ENCODE measurements at regions not wholly inside any gene's neighbourhood (a gene's known extent, or its start where the extent isn't known, plus 50 kb on each side); places are given as distances from the start of the nearest gene placed in this dataset.
"Not testable (repeated sequence)": the region's sequence is repeated elsewhere in the genome, so short reads cannot be mapped to it uniquely, and the experiment has no call there.

- no peak for DNase-seq (ENCODE audit: low read depth in 2 of 2)
Observed at GRCh38 chr12:46982629-46983392, 96.6 kb upstream of the PCED1B start.

GRCh38 chr12:46983393-46983793, 96.0 kb upstream of the PCED1B start:
- DNase-seq (ENCODE audit: low read depth in 2 of 2), result no peak

GRCh38 chr12:46983959-46984841, 95.2 kb upstream of the PCED1B start:
- DNase-seq (ENCODE audit: low read depth in 2 of 2), result peak; percentile 46 to 70

- DNase-seq (ENCODE audit: low read depth in 2 of 2), result no peak
Observed at GRCh38 chr12:46985816-46986215, 93.6 kb upstream of the PCED1B start.

- DNase-seq (ENCODE audit: low read depth in 2 of 2), result not testable (repeated sequence)
Observed at GRCh38 chr12:46988122-46988521, 91.3 kb upstream of the PCED1B start.

- no peak for DNase-seq (ENCODE audit: low read depth in 2 of 2)
Observed at GRCh38 chr12:46990211-46990610, 89.2 kb upstream of the PCED1B start.

GRCh38 chr12:46992051-46992450, 87.4 kb upstream of the PCED1B start:
- DNase-seq (ENCODE audit: low read depth in 2 of 2), result not testable (repeated sequence)

- DNase-seq (ENCODE audit: low read depth in 2 of 2), result no peak
Observed at GRCh38 chr12:46998811-46999368, 80.5 kb upstream of the PCED1B start.

- DNase-seq (ENCODE audit: low read depth in 2 of 2), result no peak
Observed at GRCh38 chr12:47004634-47005033, 74.8 kb upstream of the PCED1B start.

GRCh38 chr12:47007048-47007447, 72.4 kb upstream of the PCED1B start:
- no peak for DNase-seq (ENCODE audit: low read depth in 2 of 2)

GRCh38 chr12:47012552-47012951, 66.9 kb upstream of the PCED1B start:
- no peak for DNase-seq (ENCODE audit: low read depth in 2 of 2)

GRCh38 chr12:47014474-47014873, 64.9 kb upstream of the PCED1B start:
- DNase-seq (ENCODE audit: low read depth in 2 of 2), result peak in 1 of 2 donors; percentile 82

GRCh38 chr12:47015381-47015780, 64.0 kb upstream of the PCED1B start:
- DNase-seq (ENCODE audit: low read depth in 2 of 2), result no peak

GRCh38 chr12:47017041-47017713, 62.2 kb upstream of the PCED1B start:
- no peak for DNase-seq (ENCODE audit: low read depth in 2 of 2)

GRCh38 chr12:47017901-47018475, 61.4 kb upstream of the PCED1B start:
- DNase-seq (ENCODE audit: low read depth in 2 of 2), result no peak

GRCh38 chr12:47020211-47020821, 59.1 kb upstream of the PCED1B start:
- DNase-seq (ENCODE audit: low read depth in 2 of 2), result no peak

GRCh38 chr12:47021298-47021697, 58.1 kb upstream of the PCED1B start:
- DNase-seq (ENCODE audit: low read depth in 2 of 2), result peak; percentile 71 to 87

- DNase-seq (ENCODE audit: low read depth in 2 of 2), result peak in 1 of 2 donors; percentile 49
Observed at GRCh38 chr12:47022296-47022695, 57.1 kb upstream of the PCED1B start.

GRCh38 chr12:47023311-47023710, 56.1 kb upstream of the PCED1B start:
- no peak for DNase-seq (ENCODE audit: low read depth in 2 of 2)

GRCh38 chr12:47023953-47024352, 55.5 kb upstream of the PCED1B start:
- DNase-seq (ENCODE audit: low read depth in 2 of 2), result no peak

- no peak for DNase-seq (ENCODE audit: low read depth in 2 of 2)
Observed at GRCh38 chr12:47024463-47024862, 55.0 kb upstream of the PCED1B start.
